BJ (cell line): ENCODE measurements at regions not wholly inside any gene's neighbourhood (a gene's known extent, or its start where the extent isn't known, plus 50 kb on each side); places are given as distances from the start of the nearest gene placed in this dataset.

Experiments
- CTCF ChIA-PET: fragments of 350-600 bp; formaldehyde crosslinking; extraction: SDS; loops from one replicate; lab custom pipeline; 2021; ENCODE audit warnings: antibody characterized with exemption, inconsistent platforms; lab: Yijun Ruan, JAX
- POLR2A ChIA-PET: fragments of 300-600 bp; sonication (Branson Sonifier 250); formaldehyde crosslinking; extraction: SDS; loops from one replicate; lab custom pipeline; 2021; ENCODE audit warnings: antibody characterized with exemption; lab: Charles Lee
- DNase-seq: peaks from one replicate; pipeline ENCODE4 v3.0.0-alpha.2; 2011; ENCODE audit warnings: low read depth
- H3K27me3 ChIP-seq: 2 replicates; pipeline ENCODE4 v1.6.0; 2011; ENCODE audit warnings: low read length; ENCODE audit not compliant: control insufficient read depth, insufficient read depth
- H3K36me3 ChIP-seq: 2 replicates; pipeline ENCODE4 v1.5.1; 2011; ENCODE audit warnings: low read length; ENCODE audit not compliant: control insufficient read depth, insufficient read depth
- H3K4me3 ChIP-seq: 2 replicates; pipeline ENCODE4 v1.5.1; 2011; ENCODE audit warnings: low read depth, mild to moderate bottlenecking, control low read depth, low read length
- TF ChIP-seq, protein P1 (sequence below): IDR thresholded peaks from 2 replicates; pipeline ENCODE4 v1.5.1; 2011; ENCODE audit warnings: low read depth, mild to moderate bottlenecking, control low read depth, inconsistent platforms, low read length, moderate library complexity; ENCODE audit not compliant: insufficient read depth

DNA sequence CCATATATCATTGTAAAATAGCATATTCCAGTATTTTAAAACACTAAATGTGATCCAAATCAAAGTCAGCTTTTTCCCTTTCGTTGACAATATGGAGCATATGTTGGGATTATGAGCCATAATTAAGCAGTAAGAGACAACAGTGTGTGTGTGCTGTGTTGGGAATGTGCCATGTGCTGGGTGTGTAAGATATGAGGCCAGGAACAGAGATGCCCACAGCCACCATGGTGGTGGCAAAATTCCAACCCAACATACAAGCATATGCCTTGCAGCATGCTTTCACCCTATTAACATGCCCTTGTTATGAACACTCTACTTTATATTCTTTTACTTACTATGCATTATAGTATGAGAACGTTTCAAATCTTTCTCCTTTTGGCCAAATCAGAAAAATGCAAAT, 1560.4 kb upstream of the TENM3 start:
- POLR2A ChIA-PET = no interaction called here
- CTCF ChIA-PET = no interaction called here
- TF ChIP-seq, protein P1, sequence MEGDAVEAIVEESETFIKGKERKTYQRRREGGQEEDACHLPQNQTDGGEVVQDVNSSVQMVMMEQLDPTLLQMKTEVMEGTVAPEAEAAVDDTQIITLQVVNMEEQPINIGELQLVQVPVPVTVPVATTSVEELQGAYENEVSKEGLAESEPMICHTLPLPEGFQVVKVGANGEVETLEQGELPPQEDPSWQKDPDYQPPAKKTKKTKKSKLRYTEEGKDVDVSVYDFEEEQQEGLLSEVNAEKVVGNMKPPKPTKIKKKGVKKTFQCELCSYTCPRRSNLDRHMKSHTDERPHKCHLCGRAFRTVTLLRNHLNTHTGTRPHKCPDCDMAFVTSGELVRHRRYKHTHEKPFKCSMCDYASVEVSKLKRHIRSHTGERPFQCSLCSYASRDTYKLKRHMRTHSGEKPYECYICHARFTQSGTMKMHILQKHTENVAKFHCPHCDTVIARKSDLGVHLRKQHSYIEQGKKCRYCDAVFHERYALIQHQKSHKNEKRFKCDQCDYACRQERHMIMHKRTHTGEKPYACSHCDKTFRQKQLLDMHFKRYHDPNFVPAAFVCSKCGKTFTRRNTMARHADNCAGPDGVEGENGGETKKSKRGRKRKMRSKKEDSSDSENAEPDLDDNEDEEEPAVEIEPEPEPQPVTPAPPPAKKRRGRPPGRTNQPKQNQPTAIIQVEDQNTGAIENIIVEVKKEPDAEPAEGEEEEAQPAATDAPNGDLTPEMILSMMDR = no peak

GRCh38 chr4:180683186-180683585, 1560.0 kb upstream of the TENM3 start:
- CTCF ChIA-PET = no interaction called here
- POLR2A ChIA-PET = no interaction called here
- TF ChIP-seq, protein P1 = no peak

More for the DNA sequence above, 1560.4 kb upstream of the TENM3 start:
- no peak overlapping the region for H3K4me3 ChIP-seq
- no peak for DNase-seq
- no peaks in the 10 kb centered on the region for H3K36me3 ChIP-seq
- no peaks in the 10 kb centered on the region for H3K27me3 ChIP-seq

DNA sequence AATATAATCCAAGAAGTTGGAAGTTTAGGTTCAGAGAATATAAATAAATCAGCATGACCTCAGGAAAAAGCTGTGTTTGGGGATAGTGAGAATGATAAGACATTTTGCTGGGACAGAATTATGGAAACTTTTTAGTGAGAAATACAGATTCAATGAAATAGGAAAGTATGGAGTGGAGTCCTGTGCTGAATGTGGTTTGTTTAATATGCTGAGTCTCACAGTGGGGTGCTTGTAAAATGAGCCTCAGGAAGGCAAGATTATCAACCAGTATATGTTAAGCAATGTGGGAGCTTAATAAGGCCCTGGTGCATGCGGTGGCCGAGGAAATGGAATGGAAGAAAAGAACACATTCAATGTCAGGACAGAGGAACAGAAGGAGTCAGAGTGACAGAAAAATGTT, 1554.7 kb upstream of the TENM3 start:
- H3K36me3 ChIP-seq = no peaks in the 10 kb centered on the region
- POLR2A ChIA-PET = no interaction called here
- CTCF ChIA-PET = interaction anchor here (0.8 kb wide), 1 partner anchor 23 kb away, joined by 4 read pairs; no protein-coding TSS in a partner anchor
- no peak for DNase-seq
- no peak overlapping the region for H3K4me3 ChIP-seq
- TF ChIP-seq, protein P1 = no peak
- no peaks in the 10 kb centered on the region for H3K27me3 ChIP-seq

More at GRCh38 chr4:180683186-180683585, 1560.0 kb upstream of the TENM3 start:
- Histone ChIP-seq H3K4me3 (no peak overlapping the region), H3K36me3 (no peaks in the 10 kb centered on the region), H3K27me3 (no peaks in the 10 kb centered on the region)
- no peak for DNase-seq

DNA sequence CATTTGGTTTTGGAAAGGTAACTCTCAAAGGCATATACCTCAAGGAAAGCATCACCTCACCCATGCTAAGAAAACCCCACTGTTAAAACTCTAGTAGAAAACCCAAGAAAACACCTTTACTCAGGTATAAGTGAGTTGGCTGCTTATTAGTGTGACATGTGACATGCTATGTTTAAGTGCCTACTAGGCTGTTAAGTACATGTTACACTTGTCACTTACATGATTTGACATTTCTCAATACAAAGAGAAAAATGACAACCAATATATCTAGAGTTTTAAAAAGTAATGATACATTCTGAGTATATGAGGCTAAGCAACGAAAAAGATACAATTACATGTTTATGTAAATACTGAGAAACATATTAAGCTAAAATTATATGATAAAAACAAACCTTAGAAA, 1548.3 kb upstream of the TENM3 start:
- ChIA-PET POLR2A (no interaction called here), CTCF (no interaction called here)
- TF ChIP-seq, protein P1 = no peak
- no peaks in the 10 kb centered on the region for H3K27me3 ChIP-seq
- H3K36me3 ChIP-seq = no peaks in the 10 kb centered on the region
- no peak for DNase-seq
- no peak overlapping the region for H3K4me3 ChIP-seq

DNA sequence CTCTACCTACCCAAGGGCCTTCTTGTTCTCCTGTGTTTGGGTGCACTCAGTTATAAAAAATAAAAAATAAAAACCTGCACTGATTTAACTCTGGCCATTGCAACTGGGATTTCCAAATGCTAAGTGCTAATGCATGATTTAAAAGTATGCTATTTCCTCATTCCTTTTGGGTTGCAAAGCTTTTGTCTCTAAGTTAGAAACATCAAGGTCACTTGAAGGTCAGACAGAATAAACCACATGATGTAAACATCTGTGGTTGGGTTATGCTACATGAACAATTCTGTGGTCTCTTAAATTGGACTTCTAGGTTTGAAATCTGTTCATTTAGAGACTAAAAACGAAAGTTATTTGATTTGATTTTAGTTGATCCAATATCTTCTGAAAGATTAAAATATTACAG, 1547.4 kb upstream of the TENM3 start:
- ChIA-PET CTCF (no interaction called here), POLR2A (no interaction called here)
- no peaks in the 10 kb centered on the region for H3K27me3 ChIP-seq
- TF ChIP-seq, protein P1 = no peak
- H3K36me3 ChIP-seq = no peaks in the 10 kb centered on the region
- DNase-seq = no peak
- no peak overlapping the region for H3K4me3 ChIP-seq
